ENCODE measurements at regions not wholly inside any gene's neighbourhood (a gene's known extent, or its start where the extent isn't known, plus 50 kb on each side); places are given as distances from the start of the nearest gene placed in this dataset.

DNA sequence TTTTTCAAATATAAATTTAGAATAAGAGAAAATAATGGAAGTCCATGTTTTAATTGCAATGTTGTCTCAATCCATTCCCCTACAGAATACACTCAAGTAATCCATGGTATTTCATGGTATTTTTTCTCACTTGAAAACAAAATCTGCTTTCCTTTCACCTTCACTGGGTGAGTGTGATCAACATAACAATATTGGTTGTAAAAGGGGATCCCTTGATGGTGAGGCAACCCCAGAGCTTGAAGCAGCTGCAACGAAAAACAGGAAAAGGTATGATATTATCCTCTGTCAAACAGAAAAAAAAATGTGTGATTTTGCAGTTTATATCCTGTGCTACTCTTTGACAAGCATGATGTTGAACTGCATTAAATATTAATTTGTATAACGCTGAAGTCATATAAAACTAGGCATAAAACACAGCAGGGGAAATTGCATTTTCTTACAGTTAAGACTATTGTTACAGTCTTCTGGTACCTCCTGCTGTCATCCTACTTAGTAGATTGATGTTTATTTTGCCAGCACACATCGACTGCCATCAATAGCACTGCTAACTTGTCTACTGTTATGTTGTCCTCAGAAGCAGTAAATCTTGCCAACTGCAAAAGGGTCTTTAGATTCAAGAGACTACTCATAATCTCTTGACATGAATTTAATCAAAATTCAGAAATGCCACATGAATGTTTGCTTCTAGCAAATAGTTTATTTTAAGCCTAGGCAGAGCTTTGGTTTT lies 373.1 kb upstream of the MIR17HG start:
- TF ChIP-seq, protein P1, sequence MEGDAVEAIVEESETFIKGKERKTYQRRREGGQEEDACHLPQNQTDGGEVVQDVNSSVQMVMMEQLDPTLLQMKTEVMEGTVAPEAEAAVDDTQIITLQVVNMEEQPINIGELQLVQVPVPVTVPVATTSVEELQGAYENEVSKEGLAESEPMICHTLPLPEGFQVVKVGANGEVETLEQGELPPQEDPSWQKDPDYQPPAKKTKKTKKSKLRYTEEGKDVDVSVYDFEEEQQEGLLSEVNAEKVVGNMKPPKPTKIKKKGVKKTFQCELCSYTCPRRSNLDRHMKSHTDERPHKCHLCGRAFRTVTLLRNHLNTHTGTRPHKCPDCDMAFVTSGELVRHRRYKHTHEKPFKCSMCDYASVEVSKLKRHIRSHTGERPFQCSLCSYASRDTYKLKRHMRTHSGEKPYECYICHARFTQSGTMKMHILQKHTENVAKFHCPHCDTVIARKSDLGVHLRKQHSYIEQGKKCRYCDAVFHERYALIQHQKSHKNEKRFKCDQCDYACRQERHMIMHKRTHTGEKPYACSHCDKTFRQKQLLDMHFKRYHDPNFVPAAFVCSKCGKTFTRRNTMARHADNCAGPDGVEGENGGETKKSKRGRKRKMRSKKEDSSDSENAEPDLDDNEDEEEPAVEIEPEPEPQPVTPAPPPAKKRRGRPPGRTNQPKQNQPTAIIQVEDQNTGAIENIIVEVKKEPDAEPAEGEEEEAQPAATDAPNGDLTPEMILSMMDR (IDR thresholded peaks at IDR 0.05; ENCODE audit: extremely low read depth, low read depth, low read length) = no peak
- no peak overlapping the region for H2AFZ ChIP-seq (ENCODE audit: low read length)
- no peaks in the 10 kb centered on the region for H3K79me2 ChIP-seq (ENCODE audit: insufficient read depth, low read length)
- no peaks in the 10 kb centered on the region for H3K36me3 ChIP-seq (ENCODE audit: insufficient read depth, low read length)
- DNase-seq (ENCODE audit: insufficient read length, low spot score, missing footprints) = no peak
- H3K4me1 ChIP-seq (ENCODE audit: insufficient read depth, low read length) = no peaks in the 10 kb centered on the region
- no peak overlapping the region for H3K27ac ChIP-seq (ENCODE audit: low read depth, low read length)
- H3K9me3 ChIP-seq (ENCODE audit: low read depth, low read length) = peaks cover 2% of the 10 kb centered on the region
- no peaks in the 10 kb centered on the region for H4K20me1 ChIP-seq (ENCODE audit: insufficient read depth, low read length)
- no peaks in the 10 kb centered on the region for H3K27me3 ChIP-seq (ENCODE audit: insufficient read depth, low read length)
- no peak overlapping the region for H3K4me2 ChIP-seq (ENCODE audit: insufficient read depth, low read length)
- H3K4me3 ChIP-seq (ENCODE audit: insufficient read depth, low read length) = no peak overlapping the region

DNA sequence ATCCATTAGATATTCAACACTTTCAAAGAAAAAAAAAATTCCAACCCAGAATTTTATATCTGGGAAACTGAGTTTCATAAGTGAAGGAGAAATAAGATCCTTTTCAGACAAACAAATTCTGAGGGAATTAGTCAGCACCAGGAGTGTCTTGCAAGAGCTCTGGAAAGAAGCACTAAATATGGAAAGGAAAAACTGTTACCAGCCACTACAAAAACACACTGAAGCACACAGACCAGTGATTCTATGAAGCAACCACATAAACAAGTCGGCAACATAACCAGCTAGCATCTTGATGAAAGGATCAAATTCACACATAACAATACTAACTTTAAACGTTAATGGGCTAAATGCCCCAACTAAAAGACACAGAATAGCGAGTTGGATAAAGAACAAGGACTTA lies 368.4 kb upstream of the MIR17HG start:
- peaks cover 2% of the 10 kb centered on the region for H3K9me3 ChIP-seq (ENCODE audit: low read depth, low read length)
- H3K4me2 ChIP-seq (ENCODE audit: insufficient read depth, low read length) = no peak overlapping the region
- H4K20me1 ChIP-seq (ENCODE audit: insufficient read depth, low read length) = no peaks in the 10 kb centered on the region
- H2AFZ ChIP-seq (ENCODE audit: low read length) = no peak overlapping the region
- H3K4me1 ChIP-seq (ENCODE audit: insufficient read depth, low read length) = no peaks in the 10 kb centered on the region
- H3K36me3 ChIP-seq (ENCODE audit: insufficient read depth, low read length) = no peaks in the 10 kb centered on the region
- no peak overlapping the region for H3K27ac ChIP-seq (ENCODE audit: low read depth, low read length)
- no peak overlapping the region for H3K4me3 ChIP-seq (ENCODE audit: insufficient read depth, low read length)
- DNase-seq (ENCODE audit: insufficient read length, low spot score, missing footprints) = no peak
- TF ChIP-seq, protein P1 (IDR thresholded peaks at IDR 0.05; ENCODE audit: extremely low read depth, low read depth, low read length) = no peak
- H3K27me3 ChIP-seq (ENCODE audit: insufficient read depth, low read length) = no peaks in the 10 kb centered on the region
- no peaks in the 10 kb centered on the region for H3K79me2 ChIP-seq (ENCODE audit: insufficient read depth, low read length)

DNA sequence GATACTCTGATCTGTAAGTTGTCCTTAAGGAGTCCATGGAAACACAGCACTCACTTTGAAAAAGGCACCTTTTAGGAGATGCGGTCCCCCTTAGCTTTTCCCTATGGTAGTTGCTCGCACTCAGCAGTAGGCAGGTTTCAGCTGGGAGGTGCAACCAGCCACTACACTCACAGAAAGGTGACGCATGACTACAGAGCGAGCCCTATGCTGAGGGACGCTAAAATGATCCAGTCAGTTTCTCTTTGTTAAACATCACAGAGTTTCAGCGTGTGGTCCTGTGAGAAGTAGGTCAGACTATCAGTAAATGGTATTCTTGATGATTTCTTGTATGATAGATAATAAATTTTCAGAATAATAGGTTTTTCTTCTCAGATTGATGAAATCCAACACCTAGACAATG lies 362.7 kb upstream of the MIR17HG start:
- H3K9me3 ChIP-seq (ENCODE audit: low read depth, low read length) = no peaks in the 10 kb centered on the region
- no peaks in the 10 kb centered on the region for H3K79me2 ChIP-seq (ENCODE audit: insufficient read depth, low read length)
- TF ChIP-seq, protein P1 (IDR thresholded peaks at IDR 0.05; ENCODE audit: extremely low read depth, low read depth, low read length) = no peak

DNA sequence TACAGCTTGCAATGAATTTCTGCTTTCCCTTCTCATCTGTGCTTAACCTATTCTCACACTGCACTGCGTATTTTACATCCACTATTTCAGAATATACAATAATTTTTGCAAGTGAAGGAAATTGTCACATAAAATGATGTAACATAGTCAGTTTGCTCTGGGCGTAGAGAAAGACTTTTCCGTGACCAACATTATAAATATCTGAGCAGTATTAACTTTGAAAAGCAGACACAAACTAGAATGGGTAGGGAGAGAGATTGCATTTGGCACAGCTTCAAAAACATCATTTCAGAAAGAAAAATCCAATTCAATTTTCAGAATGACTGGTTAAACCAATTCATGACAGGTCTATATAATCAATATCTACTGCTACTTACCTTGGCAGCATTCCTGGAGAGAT lies 352.5 kb upstream of the MIR17HG start:
- H3K27ac ChIP-seq (ENCODE audit: low read depth, low read length) = no peak overlapping the region
- no peaks in the 10 kb centered on the region for H3K36me3 ChIP-seq (ENCODE audit: insufficient read depth, low read length)

More for the DNA sequence above, 362.7 kb upstream of the MIR17HG start:
- Histone ChIP-seq H3K4me3 (ENCODE audit: insufficient read depth, low read length) (no peak overlapping the region), H2AFZ (ENCODE audit: low read length) (no peak overlapping the region), H3K27ac (ENCODE audit: low read depth, low read length) (no peak overlapping the region), H3K27me3 (ENCODE audit: insufficient read depth, low read length) (no peaks in the 10 kb centered on the region), H3K4me1 (ENCODE audit: insufficient read depth, low read length) (no peaks in the 10 kb centered on the region), H3K36me3 (ENCODE audit: insufficient read depth, low read length) (no peaks in the 10 kb centered on the region), H4K20me1 (ENCODE audit: insufficient read depth, low read length) (no peaks in the 10 kb centered on the region), H3K4me2 (ENCODE audit: insufficient read depth, low read length) (no peak overlapping the region)
- no peak for DNase-seq (ENCODE audit: insufficient read length, low spot score, missing footprints)

More for the DNA sequence above, 352.5 kb upstream of the MIR17HG start:
- H3K4me3 ChIP-seq (ENCODE audit: insufficient read depth, low read length) = no peak overlapping the region
- no peaks in the 10 kb centered on the region for H3K4me1 ChIP-seq (ENCODE audit: insufficient read depth, low read length)
- no peaks in the 10 kb centered on the region for H3K27me3 ChIP-seq (ENCODE audit: insufficient read depth, low read length)
- H3K79me2 ChIP-seq (ENCODE audit: insufficient read depth, low read length) = no peaks in the 10 kb centered on the region
- no peak overlapping the region for H2AFZ ChIP-seq (ENCODE audit: low read length)
- TF ChIP-seq, protein P1 (IDR thresholded peaks at IDR 0.05; ENCODE audit: extremely low read depth, low read depth, low read length) = no peak
- no peak for DNase-seq (ENCODE audit: insufficient read length, low spot score, missing footprints)
- H3K9me3 ChIP-seq (ENCODE audit: low read depth, low read length) = no peaks in the 10 kb centered on the region
- no peak overlapping the region for H3K4me2 ChIP-seq (ENCODE audit: insufficient read depth, low read length)
- no peaks in the 10 kb centered on the region for H4K20me1 ChIP-seq (ENCODE audit: insufficient read depth, low read length)

All from osteoblast (primary cell).